Transverse colon (tissue), 4 donors: ENCODE measurements at regions not wholly inside any gene's neighbourhood (a gene's known extent, or its start where the extent isn't known, plus 50 kb on each side); places are given as distances from the start of the nearest gene placed in this dataset.

Experiments used
- EP300 ChIP-seq: sonication (generic); formaldehyde crosslinking; IDR thresholded peaks from one replicate; pipeline ENCODE4 v1.6.1; 2017; ENCODE audit warnings: antibody characterized with exemption, low read depth
- POLR2A ChIP-seq: fragments of 450-650 bp; IDR thresholded peaks from one replicate; pipeline ENCODE4 v1.6.1; 2016; ENCODE audit warnings: antibody characterized with exemption, mild to moderate bottlenecking, moderate library complexity
- POLR2AphosphoS5 ChIP-seq, 3 donors: sonication (generic); formaldehyde crosslinking; IDR thresholded peaks; one replicate each; pipeline ENCODE4 v1.6.1; 2016; ENCODE audit warnings: antibody characterized with exemption in 3 of 3
- TF ChIP-seq, protein P1 (sequence below), 5 experiments: fragments of 200-600 bp in 3 of 5; fragments of 450-650 bp in 2 of 5; sonication (generic) in 3 of 5; IDR thresholded peaks; 1 replicate in 2 of 5; 2 replicates in 3 of 5; pipeline ENCODE4 v1.5.1; 2016 to 2017; ENCODE audit warnings: antibody characterized with exemption in 5 of 5, inconsistent platforms in 3 of 5, mild to moderate bottlenecking in 2 of 5, moderate library complexity in 1 of 5

DNA sequence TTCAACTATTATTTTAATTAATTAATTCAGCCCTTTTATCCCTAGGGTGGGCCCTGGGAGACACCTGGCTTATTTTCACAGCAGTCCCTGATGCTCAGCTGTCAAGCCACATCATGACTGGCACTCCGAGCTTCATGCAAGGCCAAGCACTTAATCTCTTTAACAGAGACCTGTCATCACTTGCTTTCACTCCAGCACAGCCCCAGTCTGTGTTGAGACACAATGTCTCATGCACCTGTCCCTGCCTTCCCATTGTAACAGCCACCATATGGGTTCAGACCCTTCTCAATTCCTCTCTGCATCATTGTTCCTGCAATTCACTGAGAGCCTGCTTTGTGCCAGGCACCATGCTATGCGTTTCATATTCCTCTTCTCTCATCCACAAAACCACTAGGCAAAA, 222.2 kb upstream of the TENM4 start:
- TF ChIP-seq, protein P1, sequence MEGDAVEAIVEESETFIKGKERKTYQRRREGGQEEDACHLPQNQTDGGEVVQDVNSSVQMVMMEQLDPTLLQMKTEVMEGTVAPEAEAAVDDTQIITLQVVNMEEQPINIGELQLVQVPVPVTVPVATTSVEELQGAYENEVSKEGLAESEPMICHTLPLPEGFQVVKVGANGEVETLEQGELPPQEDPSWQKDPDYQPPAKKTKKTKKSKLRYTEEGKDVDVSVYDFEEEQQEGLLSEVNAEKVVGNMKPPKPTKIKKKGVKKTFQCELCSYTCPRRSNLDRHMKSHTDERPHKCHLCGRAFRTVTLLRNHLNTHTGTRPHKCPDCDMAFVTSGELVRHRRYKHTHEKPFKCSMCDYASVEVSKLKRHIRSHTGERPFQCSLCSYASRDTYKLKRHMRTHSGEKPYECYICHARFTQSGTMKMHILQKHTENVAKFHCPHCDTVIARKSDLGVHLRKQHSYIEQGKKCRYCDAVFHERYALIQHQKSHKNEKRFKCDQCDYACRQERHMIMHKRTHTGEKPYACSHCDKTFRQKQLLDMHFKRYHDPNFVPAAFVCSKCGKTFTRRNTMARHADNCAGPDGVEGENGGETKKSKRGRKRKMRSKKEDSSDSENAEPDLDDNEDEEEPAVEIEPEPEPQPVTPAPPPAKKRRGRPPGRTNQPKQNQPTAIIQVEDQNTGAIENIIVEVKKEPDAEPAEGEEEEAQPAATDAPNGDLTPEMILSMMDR (IDR thresholded peaks at IDR 0.05): no peak
- TF ChIP-seq POLR2A (no peak), POLR2AphosphoS5 (IDR thresholded peaks at IDR 0.05) (no peak), EP300 (no peak)
